ENCODE measurements at regions not wholly inside any gene's neighbourhood (a gene's known extent, or its start where the extent isn't known, plus 50 kb on each side); places are given as distances from the start of the nearest gene placed in this dataset.

DNA sequence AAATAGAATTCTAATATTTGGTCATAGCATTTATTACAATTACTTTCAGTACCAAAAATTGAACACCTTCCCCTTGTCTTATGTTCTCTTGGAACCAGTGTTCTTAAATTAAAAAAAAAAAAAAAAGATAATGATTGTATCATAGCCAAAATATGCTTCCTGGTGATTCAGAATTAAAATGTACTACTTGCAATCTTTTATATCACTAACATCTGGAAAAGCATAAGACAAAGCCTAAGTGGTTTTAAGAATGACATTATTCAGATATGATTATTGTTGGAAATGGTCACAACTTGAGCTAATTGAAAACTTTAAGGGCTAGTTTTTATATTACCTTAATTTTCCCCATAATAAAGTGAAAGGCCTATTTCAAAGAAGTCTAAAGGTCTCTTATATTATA lies 493.3 kb upstream of the MARCKS start:
- TF ChIP-seq, protein P1, sequence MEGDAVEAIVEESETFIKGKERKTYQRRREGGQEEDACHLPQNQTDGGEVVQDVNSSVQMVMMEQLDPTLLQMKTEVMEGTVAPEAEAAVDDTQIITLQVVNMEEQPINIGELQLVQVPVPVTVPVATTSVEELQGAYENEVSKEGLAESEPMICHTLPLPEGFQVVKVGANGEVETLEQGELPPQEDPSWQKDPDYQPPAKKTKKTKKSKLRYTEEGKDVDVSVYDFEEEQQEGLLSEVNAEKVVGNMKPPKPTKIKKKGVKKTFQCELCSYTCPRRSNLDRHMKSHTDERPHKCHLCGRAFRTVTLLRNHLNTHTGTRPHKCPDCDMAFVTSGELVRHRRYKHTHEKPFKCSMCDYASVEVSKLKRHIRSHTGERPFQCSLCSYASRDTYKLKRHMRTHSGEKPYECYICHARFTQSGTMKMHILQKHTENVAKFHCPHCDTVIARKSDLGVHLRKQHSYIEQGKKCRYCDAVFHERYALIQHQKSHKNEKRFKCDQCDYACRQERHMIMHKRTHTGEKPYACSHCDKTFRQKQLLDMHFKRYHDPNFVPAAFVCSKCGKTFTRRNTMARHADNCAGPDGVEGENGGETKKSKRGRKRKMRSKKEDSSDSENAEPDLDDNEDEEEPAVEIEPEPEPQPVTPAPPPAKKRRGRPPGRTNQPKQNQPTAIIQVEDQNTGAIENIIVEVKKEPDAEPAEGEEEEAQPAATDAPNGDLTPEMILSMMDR (IDR thresholded peaks at IDR 0.05 in 2 of 3, conservative IDR thresholded peaks at IDR 0.05 in 1 of 3; ENCODE audit: borderline replicate concordance in 1 of 3, insufficient read depth in 1 of 3, low read depth in 2 of 3, low read length in 2 of 3) = no peak
- TF ChIP-seq EZH2 (IDR thresholded peaks at IDR 0.05) (no peak), SIN3A (IDR thresholded peaks at IDR 0.05; ENCODE audit: low read depth) (no peak)
